HG02571 (cell line): ENCODE measurements at regions not wholly inside any gene's neighbourhood (a gene's known extent, or its start where the extent isn't known, plus 50 kb on each side); places are given as distances from the start of the nearest gene placed in this dataset.

Source experiments
- ATAC-seq: cut with Tn5 transposase; IDR thresholded peaks from one replicate; pipeline ENCODE4 v1.9.1; 2021; ENCODE audit warnings: mild to moderate bottlenecking, moderate library complexity; ENCODE audit not compliant: unreplicated experiment

- no peak for ATAC-seq
These were observed 203.5 kb upstream of the GUCY1A2 start for GRCh38 chr11:107221748-107222285.

DNA sequence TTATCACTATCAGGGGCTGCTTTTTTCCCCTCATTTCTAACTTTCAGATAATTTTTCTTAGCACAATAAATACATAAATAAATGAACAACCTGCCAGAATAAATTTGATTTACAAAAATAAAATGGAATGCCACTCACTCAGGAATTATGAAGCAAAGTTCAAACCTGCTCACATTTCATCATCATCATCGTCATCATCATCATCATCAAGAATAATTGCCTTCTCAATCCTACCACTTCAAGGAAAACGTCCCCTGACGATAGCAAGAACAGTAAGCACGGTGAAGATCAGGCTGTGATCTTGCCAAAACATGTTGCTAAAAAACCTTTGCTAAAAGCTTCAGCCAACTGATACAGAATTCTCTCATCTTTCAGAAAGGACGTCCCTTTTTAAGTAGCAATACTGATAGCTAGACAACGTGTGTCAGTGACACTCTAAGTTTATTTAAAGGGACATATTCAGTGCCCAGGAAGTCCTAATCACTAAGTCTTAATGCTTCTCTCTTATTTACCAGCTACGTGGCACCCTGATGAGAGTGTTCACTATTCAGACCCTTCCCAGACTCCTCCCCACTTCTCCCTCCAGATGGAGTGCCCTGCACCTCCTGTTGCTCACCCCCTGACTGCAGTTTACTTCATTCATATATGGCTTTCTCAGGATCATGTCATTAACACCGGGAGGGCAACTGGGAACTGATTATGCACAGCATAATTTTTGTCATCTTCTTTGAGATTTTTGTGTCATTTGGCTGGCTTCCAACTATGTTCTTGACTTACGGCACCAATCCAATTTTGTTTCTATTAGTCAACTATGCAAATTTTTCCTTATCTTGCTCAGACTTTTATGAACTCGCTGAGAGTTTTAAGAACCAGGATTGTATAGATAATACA is 200.1 kb upstream of the GUCY1A2 start:
- ATAC-seq: no peak

GRCh38 chr11:107217444-107217843 is 199.2 kb upstream of the GUCY1A2 start:
- ATAC-seq: no peak

GRCh38 chr11:107215010-107215409 is 196.7 kb upstream of the GUCY1A2 start:
- ATAC-seq: no peak

- no peak for ATAC-seq
These were observed 185.4 kb upstream of the GUCY1A2 start for GRCh38 chr11:107203656-107204055.

GRCh38 chr11:107202241-107202640 is 184.0 kb upstream of the GUCY1A2 start:
- no peak for ATAC-seq

DNA sequence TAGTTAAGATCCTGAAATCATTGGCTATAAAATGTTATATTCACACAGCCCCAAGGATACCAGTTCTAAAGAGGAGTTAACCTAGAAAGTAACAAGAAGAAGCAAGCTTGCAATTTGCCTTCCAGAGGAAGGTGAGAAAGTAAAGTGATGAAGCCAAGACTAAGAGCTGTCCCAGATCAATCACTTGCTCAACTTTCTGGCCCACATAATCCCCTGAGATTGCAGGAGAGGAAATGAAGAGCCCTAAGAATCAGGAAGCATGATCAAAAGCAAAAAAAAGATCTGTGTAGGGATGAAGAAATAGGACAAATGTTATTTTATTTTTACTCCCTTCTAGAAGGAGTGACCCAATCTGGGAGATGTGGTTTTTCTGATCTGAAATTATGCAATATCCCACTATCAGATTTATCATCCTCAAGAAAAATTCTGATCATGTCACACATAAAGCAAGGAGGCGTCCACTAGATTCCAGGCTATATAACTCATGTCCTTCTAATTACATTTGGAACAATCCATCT is 180.3 kb upstream of the GUCY1A2 start:
- no peak for ATAC-seq

- ATAC-seq: no peak
These were observed 179.7 kb upstream of the GUCY1A2 start for GRCh38 chr11:107197932-107198331.

DNA sequence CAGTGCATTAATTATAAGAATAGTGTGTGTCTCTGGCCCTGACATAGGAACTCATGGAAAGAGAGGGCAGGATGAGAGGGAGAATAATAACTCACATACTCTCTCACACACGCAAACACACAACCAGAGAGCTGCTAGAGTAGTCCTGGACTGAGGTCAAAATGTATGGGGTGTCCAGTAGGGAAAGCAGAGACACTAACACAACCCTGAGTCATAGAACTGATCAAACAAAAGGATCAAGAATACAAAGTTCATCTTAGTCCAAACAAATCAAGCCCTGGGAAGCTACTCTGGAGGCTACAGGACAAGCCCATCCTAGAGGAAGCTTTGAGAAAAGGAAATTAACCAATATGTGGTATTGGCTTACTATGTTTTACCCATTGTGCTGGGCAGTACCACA is 178.5 kb upstream of the GUCY1A2 start:
- no peak for ATAC-seq

- ATAC-seq: no peak
These were observed 166.7 kb upstream of the GUCY1A2 start for GRCh38 chr11:107184986-107185385.

DNA sequence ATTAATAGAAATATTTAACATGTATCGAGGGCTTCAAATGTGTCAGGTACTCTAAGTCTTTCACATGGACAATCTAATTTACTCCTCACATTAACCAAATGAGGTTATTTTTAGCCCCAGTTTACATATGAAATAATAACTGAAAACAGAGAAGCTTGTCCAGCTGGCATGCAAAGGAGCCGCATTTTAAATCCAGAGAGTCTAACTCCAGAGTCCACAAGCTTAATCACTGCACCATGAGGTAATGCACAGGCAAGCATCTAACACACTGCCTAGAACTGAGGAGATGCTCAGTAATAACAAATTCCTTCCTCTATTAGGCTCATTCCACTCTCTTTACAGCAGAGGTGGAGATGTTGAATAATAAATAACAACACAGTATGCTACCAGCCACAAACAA is 165.7 kb upstream of the GUCY1A2 start:
- no peak for ATAC-seq

DNA sequence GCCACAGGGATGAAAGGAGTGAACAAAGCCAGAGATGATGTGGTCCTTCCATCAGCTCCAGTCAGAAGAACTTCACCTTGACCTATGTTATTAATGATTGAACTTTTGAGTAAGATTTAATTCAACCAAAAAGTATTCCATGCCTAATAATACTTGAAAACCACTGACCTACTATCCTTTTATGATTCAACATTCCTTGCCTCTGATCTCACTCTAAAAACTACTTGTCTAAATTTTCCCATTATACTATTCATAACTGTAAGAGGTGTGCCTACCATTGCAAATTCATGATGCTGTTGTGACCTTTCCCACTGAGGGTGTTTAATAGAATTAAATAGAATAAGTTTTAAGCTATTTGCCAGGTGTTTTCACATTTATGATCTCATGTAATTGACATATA is 164.7 kb upstream of the GUCY1A2 start:
- no peak for ATAC-seq

DNA sequence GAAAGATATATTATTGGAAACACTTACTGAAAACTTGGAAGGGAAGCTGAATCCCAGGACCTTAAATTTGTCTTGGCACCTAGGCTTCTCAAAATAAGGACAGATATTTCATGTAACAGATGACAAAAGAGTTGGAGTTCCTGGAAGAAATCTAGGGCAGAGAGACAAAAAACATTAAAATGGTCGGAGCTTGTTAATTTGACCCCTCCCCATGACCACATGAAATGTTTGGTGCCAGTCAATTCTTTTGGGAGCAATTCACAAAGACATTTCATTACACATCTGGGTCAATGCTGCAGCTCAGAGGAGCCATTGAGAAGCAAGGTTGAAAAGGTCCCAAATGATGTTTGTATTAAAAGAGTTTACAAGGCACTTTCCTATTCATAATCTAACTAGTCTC is 162.0 kb upstream of the GUCY1A2 start:
- no peak for ATAC-seq

DNA sequence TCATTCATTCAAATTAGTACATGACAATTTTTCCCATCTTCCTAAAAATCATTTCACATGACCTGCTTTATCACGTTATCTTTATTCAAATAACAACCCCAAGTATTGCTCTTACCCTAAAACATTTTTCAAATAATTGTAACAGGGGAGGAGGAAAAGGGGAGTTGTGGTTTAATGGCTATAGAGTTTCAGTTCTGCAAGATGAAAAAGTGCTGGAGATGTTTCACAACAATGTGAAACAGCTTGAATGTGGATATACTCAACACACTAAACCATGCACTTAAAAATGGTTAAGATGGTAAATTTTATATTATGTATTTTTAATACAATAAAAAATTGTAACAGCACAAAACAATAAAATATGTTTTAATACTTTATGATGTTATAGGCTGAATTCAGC is 161.6 kb upstream of the GUCY1A2 start:
- no peak for ATAC-seq

GRCh38 chr11:107177106-107177477 is 158.8 kb upstream of the GUCY1A2 start:
- no peak for ATAC-seq

DNA sequence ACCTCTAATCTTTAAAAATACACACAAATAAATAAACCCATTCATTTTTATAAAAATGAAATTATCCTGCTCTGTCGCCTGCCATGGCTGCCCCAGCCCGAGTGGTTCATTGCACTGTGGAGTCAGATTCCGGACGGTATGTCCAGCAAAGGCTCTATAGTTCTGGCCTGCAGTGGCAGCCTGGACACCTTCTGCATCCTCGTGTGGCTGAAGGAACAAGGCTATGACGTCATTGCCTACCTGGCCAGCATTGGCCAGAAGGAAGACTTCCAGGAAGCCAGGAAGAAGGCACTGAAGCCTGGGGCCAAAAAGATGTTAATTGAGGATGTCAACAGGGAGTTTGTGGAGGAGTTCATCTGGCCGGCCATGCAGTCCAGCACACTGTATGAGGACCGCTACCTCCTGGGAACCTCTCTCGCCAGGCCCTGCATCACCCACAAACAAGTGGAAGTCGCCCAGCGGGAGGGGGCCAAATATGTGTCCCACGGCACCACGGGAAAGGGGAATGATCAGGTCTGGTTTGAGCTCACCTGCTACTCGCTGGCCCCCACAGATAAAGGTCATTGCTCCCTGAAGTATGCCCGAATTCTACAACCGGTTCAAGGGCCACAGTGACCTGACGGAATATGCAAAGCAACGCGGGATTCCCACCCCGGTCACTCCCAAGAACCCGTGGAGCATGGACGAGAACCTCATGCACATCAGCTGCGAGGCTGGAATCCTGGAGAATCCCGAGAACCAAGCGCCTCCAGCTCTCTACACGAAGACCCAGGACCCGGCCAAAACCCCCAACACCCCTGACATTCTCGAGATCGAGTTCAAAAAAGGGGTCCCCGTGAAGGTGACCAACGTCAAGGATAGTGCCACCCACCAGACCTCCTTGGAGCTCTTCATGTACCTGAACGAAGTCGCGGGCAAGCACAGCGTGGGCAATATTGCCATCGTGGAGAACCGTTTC is 158.2 kb upstream of the GUCY1A2 start:
- no peak for ATAC-seq

DNA sequence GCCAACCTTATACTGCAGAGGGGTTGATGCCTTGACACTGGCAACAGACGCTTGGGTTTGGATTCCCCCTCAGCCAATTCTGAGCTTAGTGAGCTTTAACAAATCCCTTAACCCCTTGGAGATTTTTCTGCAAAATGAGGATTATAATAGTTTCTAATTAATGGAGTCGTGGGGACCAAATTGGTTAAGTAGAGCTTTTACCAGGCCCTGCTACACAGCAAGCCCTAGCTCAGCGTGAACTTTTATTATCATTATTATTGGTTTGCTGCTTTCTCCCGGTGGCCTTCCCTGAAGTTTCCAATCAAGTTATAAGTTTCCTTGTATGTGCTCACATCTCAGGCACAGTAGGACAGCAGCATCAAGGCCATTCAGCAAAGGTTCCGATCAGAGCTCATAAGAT is 156.6 kb upstream of the GUCY1A2 start:
- no peak for ATAC-seq

- no peak for ATAC-seq
These were observed 154.7 kb upstream of the GUCY1A2 start for GRCh38 chr11:107172996-107173395.

- ATAC-seq: no peak
These were observed 139.5 kb upstream of the GUCY1A2 start for GRCh38 chr11:107157809-107158187.

DNA sequence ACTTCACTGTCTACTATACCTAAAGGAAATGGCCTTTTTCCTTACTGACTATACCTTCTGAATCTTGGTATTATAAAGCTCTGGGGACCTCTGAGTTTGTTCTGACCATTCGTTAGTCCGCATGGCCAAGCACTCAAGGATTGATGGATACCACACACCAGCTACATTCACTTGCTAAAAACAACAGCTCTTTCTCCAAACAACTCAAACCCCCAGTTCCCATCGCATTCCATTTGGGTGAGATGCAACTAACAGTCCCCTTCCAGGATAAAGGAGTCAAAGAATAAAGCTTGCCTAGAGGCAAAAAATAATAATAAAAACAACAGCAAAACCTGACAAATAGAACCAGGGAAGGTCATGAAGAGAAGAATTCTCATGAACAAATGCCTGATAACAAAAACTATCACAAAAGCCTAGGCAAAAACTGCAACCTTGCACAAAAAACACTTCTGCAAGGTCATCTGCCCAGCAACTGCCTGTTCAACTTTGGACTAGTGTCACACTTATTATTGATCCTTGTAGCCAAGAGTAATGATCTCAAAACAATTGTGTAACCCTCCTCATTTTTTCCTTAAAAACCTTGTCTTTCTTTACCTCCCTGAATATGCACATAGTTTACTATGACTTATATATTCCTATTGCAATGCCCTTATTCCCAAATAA is 139.0 kb upstream of the GUCY1A2 start:
- no peak for ATAC-seq

DNA sequence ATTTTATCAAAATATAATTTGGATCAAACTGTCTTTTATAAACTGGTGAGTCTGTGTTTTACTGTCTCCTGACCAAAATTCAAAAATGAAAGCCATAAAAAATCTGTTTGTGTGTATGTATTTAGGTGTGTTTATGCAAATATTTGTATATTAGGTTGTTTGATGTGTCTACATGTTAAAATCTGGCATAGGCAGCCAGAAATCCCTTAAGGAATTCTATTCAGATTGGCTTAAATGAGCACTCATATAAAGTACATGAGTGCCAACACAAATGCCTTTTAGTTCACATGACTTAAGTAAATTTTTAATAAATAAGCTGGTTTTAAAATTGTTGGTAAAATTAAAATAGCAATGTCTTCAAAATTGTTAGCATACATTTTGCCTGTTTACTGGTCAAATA is 133.3 kb upstream of the GUCY1A2 start:
- ATAC-seq: no peak
